Activated naive CD8-positive, alpha-beta T cell (primary cell): ENCODE measurements at regions not wholly inside any gene's neighbourhood (a gene's known extent, or its start where the extent isn't known, plus 50 kb on each side); places are given as distances from the start of the nearest gene placed in this dataset.

ENCODE experiments used
- H3K27ac Mint-ChIP-seq: one replicate; pipeline ENCODE4 v1.8.0; 2021; ENCODE audit warnings: mixed read lengths
- H3K27me3 Mint-ChIP-seq: one replicate; pipeline ENCODE4 v1.8.0; 2021; ENCODE audit warnings: mixed read lengths
- H3K36me3 Mint-ChIP-seq: one replicate; pipeline ENCODE4 v1.8.0; 2021; ENCODE audit warnings: mixed read lengths
- H3K4me1 Mint-ChIP-seq: one replicate; pipeline ENCODE4 v1.8.0; 2021; ENCODE audit warnings: low read depth, mixed read lengths
- H3K4me3 Mint-ChIP-seq: one replicate; pipeline ENCODE4 v1.8.0; 2021; ENCODE audit warnings: mild to moderate bottlenecking, mixed read lengths
- H3K9me3 Mint-ChIP-seq: one replicate; pipeline ENCODE4 v1.8.0; 2021; ENCODE audit warnings: low read depth, mixed read lengths

DNA sequence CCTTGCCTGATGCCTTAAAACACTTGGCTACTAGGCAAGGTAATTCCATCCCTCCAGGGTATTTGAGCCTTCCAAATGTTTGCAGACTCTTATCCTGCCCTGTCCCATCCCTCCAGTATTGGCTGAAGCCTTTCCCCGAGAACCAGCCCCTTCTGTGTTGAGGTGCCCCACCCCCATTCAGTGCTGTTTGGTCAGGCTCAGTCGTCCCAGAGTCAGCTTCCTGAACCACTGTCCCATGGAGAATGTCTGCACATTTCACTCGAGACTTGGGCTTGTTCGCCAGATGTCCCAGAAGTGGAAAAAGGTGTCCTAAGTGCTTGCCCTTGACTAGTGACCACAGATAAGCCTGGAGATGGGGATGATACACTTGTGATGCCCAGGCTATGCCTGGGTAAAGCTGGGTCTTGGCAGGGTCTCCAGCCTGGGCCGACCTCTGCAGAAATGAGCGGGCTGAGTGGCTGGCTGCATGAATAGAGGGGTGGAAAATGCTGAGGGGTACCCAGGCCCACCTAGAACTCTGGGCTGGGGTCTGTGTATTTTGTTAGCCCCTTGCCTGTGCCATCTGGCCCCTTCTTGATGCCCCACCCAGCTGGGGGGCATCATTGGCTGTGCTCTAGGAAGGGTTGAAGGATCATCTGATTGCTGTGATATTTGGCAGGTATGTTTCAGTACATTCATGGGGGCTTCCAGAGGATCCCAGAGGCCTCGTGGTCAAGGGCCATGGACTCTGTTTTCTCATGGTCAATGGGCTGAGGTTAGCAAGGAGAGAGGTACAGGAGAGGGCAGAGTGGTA, 178.4 kb downstream of the MACROH2A1 start:
- Mint-ChIP-seq H3K27ac (no peak overlapping the region), H3K4me3 (no peak overlapping the region), H3K27me3 (peaks cover 3% of the 10 kb centered on the region), H3K9me3 (no peaks in the 10 kb centered on the region), H3K4me1 (no peaks in the 10 kb centered on the region), H3K36me3 (no peaks in the 10 kb centered on the region)

DNA sequence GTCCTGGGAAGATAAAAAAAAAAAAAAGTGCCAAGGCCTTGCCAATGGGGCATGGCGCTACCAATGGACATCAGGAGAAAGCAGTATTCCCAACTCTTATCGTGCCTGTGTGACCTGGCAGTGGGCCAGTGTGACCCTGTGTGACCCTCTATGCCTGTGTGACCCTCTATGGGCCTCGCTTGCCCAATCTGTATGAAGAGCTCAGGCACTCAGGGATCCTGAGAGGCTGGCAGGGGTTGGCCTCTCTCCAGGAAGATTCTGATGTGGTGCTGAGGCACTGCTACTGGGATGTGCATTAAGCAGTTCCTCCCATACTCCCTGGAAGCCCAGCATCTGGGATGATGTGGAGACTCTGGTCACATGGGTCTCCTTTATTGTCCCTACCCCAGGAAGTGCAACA, 179.2 kb downstream of the MACROH2A1 start:
- Mint-ChIP-seq H3K9me3 (no peaks in the 10 kb centered on the region), H3K4me3 (no peak overlapping the region), H3K4me1 (no peaks in the 10 kb centered on the region), H3K36me3 (no peaks in the 10 kb centered on the region), H3K27me3 (peaks cover 2% of the 10 kb centered on the region), H3K27ac (no peak overlapping the region)

DNA sequence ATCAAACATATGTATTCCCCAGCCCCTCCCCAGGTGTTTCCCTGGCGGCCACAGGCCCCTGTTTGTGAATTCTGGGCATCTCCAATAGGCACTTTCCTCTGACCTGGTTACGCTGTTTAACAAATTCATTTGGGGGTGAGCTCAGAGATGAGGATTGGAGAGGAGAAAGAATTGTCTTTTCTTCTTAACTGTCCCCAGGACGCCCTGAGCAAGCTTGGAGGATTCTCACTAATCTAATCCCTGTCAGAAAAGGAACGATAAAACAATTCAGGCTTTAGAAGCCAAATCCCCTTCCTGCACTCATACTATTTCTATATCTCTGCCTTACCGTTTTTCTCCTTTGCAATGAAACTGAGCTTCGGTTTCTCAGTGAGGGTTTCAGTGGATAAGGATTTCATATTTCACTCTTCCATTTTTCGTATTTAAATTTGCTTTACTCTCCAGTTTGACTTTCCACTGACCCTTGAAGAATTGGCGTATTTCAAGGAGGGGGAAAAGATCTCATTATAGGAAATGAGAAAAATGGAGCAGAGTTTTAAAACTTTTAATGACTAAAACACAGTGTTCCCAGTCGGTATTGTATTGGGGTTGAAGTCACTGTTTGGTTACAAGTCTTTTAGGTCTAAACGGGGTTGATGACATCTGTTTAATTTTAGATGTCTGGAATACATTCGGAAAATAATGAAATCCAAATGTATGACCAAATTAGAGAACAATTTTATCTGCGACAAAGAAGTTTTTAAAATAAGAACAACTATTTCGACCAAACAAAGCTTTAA, 180.1 kb downstream of the MACROH2A1 start:
- Mint-ChIP-seq H3K27me3 (peaks cover 2% of the 10 kb centered on the region), H3K4me1 (no peaks in the 10 kb centered on the region), H3K4me3 (no peak overlapping the region), H3K27ac (no peak overlapping the region), H3K9me3 (no peaks in the 10 kb centered on the region), H3K36me3 (no peaks in the 10 kb centered on the region)

DNA sequence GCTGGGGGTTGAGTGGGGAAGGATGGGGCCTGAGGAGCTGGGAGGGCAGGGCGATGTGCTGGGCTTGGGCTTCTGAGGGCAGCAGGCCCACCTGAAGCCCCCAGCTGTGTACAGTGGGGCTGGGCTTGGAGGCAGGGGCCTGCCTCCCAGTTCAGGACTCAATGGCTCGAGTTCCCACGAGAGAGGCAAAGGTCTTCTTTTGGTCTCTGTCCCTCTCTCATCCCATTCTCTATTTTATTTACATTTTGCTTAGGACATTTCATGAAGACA, 180.6 kb downstream of the MACROH2A1 start:
- H3K27me3 Mint-ChIP-seq, result no peaks in the 10 kb centered on the region

DNA sequence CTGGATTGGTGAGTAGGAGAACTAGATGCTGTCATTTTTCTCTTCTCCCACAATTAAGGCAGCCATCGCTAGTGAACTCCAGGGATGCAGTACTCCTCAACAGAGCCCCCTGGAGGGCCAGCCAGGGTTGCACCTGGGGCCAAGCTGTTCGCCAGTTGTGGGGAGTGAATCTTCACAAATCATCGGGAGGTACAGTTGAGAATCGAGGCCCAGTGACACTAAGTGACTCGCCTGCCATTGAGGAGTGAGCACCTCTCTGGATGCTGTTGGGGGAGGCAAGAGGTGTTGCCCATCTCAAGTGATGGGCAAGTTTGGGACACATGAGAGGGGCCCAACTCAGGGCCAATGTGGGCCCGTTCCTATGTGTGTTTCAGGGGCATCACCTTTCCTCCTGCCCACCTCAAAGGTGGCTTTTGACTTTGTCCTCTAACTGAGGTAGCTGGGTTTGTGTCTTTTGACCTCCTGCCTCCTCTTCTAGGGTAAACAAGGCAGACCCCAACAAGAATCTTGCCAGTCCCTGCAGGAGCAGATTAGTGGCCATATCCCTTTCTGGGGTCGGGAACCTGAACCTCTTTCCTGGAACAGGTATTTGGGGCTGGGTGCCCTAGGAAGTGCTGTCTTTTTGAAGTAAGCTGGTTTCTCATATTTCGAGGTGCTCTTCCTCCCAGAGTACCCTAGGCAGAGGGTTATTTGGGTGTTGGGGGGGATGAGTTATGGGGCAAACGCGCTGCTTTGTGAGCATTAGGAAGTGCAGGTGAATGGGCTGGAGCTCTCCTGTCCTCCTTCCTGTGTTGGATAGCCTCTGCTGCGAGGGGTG, 181.2 kb downstream of the MACROH2A1 start:
- Mint-ChIP-seq H3K4me1 (no peaks in the 10 kb centered on the region), H3K9me3 (no peaks in the 10 kb centered on the region), H3K36me3 (no peaks in the 10 kb centered on the region), H3K27ac (no peak overlapping the region), H3K27me3 (no peaks in the 10 kb centered on the region), H3K4me3 (no peak overlapping the region)

More for the DNA sequence above, 180.6 kb downstream of the MACROH2A1 start:
- Mint-ChIP-seq H3K4me1 (no peaks in the 10 kb centered on the region), H3K4me3 (no peak overlapping the region), H3K9me3 (no peaks in the 10 kb centered on the region), H3K27ac (no peak overlapping the region), H3K36me3 (no peaks in the 10 kb centered on the region)

DNA sequence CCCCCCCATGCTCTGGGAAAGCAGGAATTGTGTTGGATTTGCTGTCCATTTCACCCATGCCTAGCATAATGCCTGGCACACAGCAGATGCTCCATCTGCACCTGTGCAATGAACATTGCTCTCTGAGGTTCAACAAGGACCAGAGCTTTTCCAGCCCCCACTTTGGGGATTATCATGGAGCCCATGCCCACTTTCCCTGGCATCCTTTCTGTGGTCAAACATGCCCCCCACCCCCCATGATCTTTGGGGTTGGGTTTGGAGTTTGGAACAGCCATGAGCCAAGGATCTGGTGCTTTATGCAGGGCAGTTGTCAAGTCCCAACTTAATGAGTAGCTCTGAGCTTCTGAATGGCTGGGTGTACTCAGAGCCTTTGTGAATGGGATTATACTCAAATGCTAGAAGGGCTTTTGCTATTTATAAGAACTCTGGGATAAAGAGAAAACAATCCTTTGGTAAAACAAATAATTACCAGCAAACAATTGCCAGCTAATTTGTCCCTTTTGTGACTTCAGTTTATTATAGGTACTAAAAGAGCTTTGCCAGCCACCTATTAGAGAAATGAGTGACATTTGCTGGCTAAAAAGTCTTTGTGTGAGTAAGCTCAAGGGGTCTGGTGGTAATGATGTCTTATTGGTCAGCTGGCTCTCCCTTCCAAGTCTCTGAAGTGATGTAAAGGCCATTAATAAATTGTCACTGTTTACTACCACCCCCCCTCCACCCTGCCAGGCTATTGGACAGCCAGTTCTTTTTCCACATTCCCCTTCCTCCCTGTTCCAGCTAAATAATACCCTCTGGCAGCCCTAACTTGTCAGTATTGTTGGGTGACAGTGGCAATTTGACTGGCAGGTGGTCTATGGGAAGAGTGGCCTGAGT, 182.3 kb downstream of the MACROH2A1 start:
- Mint-ChIP-seq H3K4me3 (no peak overlapping the region), H3K4me1 (no peaks in the 10 kb centered on the region), H3K27me3 (no peaks in the 10 kb centered on the region), H3K36me3 (no peaks in the 10 kb centered on the region), H3K9me3 (no peaks in the 10 kb centered on the region), H3K27ac (no peak overlapping the region)

DNA sequence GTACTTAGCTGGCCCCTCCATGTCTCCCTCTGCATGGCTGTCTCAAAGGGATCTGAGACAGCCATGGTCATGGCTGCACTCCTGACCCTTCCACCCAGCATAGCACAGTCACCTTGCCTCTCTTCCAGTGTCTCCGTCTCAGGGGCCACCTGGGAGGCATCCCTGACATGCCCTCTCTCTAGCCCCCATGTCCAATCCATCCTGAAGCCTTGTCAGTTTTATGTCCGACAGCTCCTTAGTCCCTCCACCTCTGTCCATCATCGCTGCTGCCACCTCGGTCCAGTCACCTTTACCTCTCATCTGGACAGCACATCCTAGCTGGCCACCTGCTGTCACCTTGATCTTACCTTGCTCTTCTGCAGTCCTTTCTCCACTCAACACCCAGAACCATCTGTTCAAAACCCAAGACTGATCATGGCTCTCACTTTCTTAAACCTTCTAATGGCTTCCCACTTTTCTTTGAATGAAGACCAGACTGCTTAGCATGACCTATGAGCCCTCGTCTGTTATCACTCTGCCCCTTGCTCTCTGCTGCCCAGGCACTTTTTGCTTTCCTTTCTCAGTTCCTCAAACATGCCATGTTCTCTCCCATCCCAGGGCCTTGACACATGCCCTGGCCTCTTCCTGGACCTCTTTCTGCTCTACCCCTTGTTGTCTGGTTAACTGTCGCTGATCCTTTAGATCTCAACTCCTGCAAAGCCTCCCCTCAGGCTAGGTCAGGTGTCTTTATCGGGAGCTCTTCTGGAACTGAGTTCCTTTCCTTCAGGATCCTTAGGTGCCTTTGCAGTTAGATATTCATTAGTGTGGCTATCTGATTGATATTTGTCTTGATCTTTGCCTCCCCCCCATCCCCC, 181.8 kb upstream of the PITX1 start:
- Mint-ChIP-seq H3K27me3 (no peaks in the 10 kb centered on the region), H3K4me3 (no peak overlapping the region), H3K27ac (no peak overlapping the region), H3K9me3 (no peaks in the 10 kb centered on the region), H3K4me1 (no peaks in the 10 kb centered on the region), H3K36me3 (no peaks in the 10 kb centered on the region)

DNA sequence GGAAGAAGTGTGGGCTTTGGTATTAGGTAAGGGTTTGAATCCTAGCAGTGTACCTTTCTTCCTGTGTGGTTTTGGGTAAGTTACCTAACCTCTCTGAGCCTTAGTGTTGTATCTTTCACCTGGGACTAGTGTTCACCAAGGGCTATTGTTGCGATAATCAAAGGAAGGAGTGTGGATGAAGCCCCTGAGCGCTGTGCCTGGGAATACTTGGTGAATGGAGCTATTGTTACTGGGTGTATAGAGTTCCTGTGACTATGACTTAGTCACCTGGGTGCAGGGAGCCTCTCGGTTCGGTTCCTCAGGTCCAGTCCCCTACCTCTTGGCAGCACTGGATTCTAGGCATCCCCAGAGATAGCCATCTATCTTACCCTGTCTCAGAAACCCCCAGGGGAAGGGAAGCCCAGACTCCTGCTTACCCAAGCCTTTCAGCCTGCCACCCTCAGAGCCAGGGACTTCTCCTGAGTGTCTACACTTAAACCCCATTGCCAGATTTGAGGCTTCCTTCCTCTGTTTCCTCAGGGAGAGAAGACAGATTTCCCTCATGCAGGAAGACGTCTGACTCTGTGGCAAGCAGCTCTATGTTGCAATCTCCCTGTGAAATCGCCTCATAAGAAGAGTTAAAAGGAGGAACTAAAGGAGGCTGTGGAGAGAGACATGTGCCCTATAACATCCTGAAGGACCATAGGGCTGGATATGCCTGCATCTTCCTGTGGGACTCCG, 181.0 kb upstream of the PITX1 start:
- Mint-ChIP-seq H3K4me1 (no peaks in the 10 kb centered on the region), H3K27me3 (peaks cover under 1% of the 10 kb centered on the region), H3K36me3 (no peaks in the 10 kb centered on the region), H3K27ac (no peak overlapping the region), H3K4me3 (no peak overlapping the region), H3K9me3 (no peaks in the 10 kb centered on the region)

DNA sequence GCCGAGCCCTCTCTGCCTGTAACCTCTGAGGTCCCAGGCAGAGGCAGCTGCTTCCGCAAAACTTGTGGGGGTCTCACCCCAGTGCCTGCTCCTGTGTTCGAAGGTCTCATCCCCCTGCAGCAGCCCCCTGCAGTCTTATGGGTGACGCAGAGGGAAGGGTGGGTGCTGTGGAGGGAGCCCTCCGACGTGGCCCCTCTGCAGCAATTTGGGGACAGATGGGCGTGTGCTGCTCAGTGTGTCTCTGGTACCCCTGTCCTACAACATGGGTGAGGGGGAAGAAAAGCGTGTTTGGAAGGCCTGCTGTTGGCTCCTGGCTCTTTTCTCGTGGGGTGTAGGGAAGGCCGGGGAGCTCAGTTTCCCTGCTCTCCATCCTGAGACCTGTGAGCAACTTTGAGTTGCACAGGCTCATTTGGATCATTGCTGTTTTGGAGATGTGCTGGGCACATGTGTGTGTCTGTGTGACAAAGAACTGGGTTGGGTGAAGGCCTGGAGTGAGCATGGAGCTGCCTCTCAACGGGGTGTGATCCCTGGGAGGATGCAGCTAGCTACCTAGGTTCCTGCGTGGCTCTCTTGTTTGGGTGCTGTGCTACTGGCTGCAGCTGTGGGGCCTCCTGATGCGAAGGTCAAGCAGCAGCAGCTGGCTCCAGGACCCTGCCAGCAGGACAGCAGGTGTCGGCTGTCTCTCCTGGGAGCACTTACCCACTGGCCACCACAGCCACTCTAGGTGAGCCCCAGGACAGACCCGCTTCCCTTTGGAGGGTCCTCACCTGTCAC, 179.6 kb upstream of the PITX1 start:
- Mint-ChIP-seq H3K4me1 (no peaks in the 10 kb centered on the region), H3K4me3 (no peak overlapping the region), H3K9me3 (no peaks in the 10 kb centered on the region), H3K27me3 (peaks cover 4% of the 10 kb centered on the region), H3K27ac (no peak overlapping the region), H3K36me3 (no peaks in the 10 kb centered on the region)

DNA sequence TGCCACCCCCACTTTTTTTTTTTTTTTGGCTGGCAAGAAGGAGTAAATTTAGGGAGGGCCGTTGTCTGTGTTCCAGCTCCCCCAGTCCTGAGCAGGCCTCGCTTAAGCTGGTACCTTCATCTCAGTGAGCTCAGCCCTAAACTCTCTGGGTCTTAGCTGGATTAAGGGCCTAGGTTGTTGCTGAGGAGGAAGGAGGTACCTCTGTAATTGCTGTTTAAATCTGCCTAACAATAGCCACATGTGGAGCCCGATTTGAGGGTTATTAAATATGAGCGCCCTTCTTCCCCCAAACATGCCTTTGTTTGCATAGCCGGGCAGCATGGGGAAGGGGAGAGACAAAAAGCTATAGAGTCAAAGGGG, 179.0 kb upstream of the PITX1 start:
- no peak overlapping the region for H3K4me3 Mint-ChIP-seq
- no peaks in the 10 kb centered on the region for H3K36me3 Mint-ChIP-seq
- no peaks in the 10 kb centered on the region for H3K9me3 Mint-ChIP-seq
- no peak overlapping the region for H3K27ac Mint-ChIP-seq
- peaks cover 8% of the 10 kb centered on the region for H3K27me3 Mint-ChIP-seq
- no peaks in the 10 kb centered on the region for H3K4me1 Mint-ChIP-seq

DNA sequence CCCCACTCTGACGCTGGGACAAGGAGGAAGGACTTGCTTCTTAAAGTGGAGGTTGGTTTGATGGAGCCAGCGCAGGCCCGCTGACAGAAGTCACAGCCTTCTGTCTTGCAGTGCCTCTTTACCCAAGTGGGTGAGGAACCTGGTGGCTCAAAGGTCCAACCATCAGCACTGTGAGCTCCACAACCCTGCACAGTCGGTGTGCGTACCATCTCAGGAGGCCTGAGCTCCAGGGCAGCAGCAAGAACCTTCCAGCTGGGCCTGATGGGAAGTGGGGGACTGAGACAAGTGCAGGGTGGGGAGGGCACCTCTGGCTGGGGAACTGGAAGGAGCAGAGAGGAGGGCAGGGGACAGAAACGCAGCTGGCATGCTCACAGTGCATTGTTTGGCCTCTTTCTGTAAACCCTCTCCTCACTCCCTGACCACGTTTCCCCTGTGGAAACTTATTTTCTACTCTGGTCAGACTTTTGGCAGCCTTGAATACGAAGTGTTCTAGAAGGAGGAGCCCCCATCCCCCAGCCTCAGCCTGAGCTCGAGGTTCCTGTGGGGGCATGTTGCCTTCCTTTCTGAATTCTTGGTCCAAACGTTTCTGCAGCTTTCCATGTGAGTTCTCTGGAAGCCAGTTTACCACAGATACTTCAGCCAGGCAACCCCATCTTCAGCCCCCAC, 178.5 kb upstream of the PITX1 start:
- Mint-ChIP-seq H3K36me3 (no peaks in the 10 kb centered on the region), H3K4me1 (no peaks in the 10 kb centered on the region), H3K4me3 (no peak overlapping the region), H3K9me3 (no peaks in the 10 kb centered on the region), H3K27ac (no peak overlapping the region), H3K27me3 (peaks cover 8% of the 10 kb centered on the region)

DNA sequence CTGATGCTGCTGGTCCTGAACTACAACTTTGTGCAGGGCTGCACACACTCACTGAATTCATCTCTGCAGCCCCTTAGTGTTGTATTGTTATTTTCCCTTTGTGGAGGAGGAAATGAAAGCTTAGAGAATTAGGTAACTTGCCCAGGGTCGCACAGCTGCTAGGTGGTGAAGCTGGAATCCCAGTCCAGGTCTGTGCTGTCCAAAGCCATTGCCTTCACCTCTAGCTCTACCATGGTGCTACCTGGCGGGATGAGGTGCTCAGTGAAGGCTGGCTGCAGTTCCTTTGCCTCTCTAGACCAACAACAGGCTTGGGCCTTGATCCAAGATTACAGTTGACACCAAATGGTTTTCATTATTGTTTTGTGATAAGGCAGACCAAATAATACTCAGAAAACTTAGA, 177.8 kb upstream of the PITX1 start:
- no peaks in the 10 kb centered on the region for H3K9me3 Mint-ChIP-seq
- no peak overlapping the region for H3K4me3 Mint-ChIP-seq
- peaks cover 8% of the 10 kb centered on the region for H3K27me3 Mint-ChIP-seq
- H3K27ac Mint-ChIP-seq, result no peak overlapping the region
- H3K4me1 Mint-ChIP-seq, result no peaks in the 10 kb centered on the region
- no peaks in the 10 kb centered on the region for H3K36me3 Mint-ChIP-seq
